ENCODE measurements at regions not wholly inside any gene's neighbourhood (a gene's known extent, or its start where the extent isn't known, plus 50 kb on each side); places are given as distances from the start of the nearest gene placed in this dataset.

DNA sequence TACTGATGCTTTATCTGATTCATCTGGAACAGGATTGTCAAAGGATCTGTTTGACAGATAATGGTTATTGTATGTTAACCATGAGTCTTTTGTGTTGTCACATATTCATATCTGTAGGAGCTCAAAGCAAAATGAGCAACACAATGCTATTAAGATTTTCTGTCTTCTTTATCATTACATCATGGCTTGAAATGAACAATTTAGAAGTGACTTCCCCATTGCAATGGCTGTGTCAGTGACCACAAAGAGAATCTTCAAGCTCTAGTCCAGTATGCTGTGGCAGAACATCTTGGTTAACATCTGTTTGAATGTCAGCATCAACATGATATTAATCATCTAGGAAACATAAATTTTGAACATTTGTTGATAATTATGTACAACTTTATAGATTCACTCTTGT lies 1148.5 kb downstream of the PLA2G4A start:
- TF ChIP-seq, protein P1, sequence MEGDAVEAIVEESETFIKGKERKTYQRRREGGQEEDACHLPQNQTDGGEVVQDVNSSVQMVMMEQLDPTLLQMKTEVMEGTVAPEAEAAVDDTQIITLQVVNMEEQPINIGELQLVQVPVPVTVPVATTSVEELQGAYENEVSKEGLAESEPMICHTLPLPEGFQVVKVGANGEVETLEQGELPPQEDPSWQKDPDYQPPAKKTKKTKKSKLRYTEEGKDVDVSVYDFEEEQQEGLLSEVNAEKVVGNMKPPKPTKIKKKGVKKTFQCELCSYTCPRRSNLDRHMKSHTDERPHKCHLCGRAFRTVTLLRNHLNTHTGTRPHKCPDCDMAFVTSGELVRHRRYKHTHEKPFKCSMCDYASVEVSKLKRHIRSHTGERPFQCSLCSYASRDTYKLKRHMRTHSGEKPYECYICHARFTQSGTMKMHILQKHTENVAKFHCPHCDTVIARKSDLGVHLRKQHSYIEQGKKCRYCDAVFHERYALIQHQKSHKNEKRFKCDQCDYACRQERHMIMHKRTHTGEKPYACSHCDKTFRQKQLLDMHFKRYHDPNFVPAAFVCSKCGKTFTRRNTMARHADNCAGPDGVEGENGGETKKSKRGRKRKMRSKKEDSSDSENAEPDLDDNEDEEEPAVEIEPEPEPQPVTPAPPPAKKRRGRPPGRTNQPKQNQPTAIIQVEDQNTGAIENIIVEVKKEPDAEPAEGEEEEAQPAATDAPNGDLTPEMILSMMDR (IDR thresholded peaks at IDR 0.05): no peak
- TF ChIP-seq POLR2A (IDR thresholded peaks at IDR 0.05): no peak
- TF ChIP-seq POLR2AphosphoS5 (IDR thresholded peaks at IDR 0.05): no peak
- TF ChIP-seq EP300 (IDR thresholded peaks at IDR 0.05): no peak

Measured in sigmoid colon (tissue), 4 donors.